Right lobe of liver (tissue), 6 donors: ENCODE measurements at regions not wholly inside any gene's neighbourhood (a gene's known extent, or its start where the extent isn't known, plus 50 kb on each side); places are given as distances from the start of the nearest gene placed in this dataset.

Source experiments
- ATAC-seq, 4 donors: fragments of 200-7000 bp; cut with Tn5 transposase; one replicate each; pipeline ENCODE4 v1.9.1; 2020; ENCODE audit warnings: mild to moderate bottlenecking in 4 of 4, moderate library complexity in 4 of 4
- DNase-seq, 3 donors: peaks; one replicate each; pipeline ENCODE4 v3.0.0-alpha.2; 2020
- H3K27ac ChIP-seq, 3 donors: fragments of 200-600 bp; one replicate each; pipeline ENCODE4 v1.8.0; 2022
- H3K27me3 ChIP-seq, 2 donors: fragments of 200-600 bp; one replicate each; pipeline ENCODE4 v1.8.0; 2022
- H3K36me3 ChIP-seq, 4 donors: fragments of 200-600 bp; sonication (generic) in 1 of 4; one replicate each; pipeline versions ENCODE4 v1.5.1 to v1.8.0; 2017 to 2022; ENCODE audit warnings: control low read depth in 1 of 4
- H3K4me1 ChIP-seq, 4 donors: fragments of 200-600 bp; sonication (generic) in 1 of 4; one replicate each; pipeline versions ENCODE4 v1.5.1 to v1.8.0; 2017 to 2022; ENCODE audit warnings: control low read depth in 1 of 4
- H3K4me3 ChIP-seq, 3 donors: fragments of 200-600 bp; one replicate each; pipeline ENCODE4 v1.8.0; 2022
- H3K9me3 ChIP-seq, 4 donors: fragments of 200-600 bp; sonication (generic) in 1 of 4; one replicate each; pipeline versions ENCODE4 v1.5.1 to v1.8.0; 2017 to 2022; ENCODE audit warnings: control low read depth in 1 of 4
- POLR2A ChIP-seq: fragments of 450-650 bp; IDR thresholded peaks from one replicate; pipeline ENCODE4 v1.6.1; 2017; ENCODE audit warnings: antibody characterized with exemption, mild to moderate bottlenecking
- WGBS: methylation state at CpG from one replicate; pipeline ENCODE4 v1.1.6; 2018; ENCODE audit warnings: low coverage, low lambda C conversion rate; ENCODE audit not compliant: insufficient coverage; ENCODE audit errors: missing lambda C conversion rate; 5-methylcytosine and 5-hydroxymethylcytosine counted together
- intact Hi-C, 2 donors: fragments of 100-400 bp; cut with DNase I; formaldehyde crosslinking; loops; one replicate each; pipeline versions ENCODE4 v1.11.2 to v1.14.1; 2022
- TF ChIP-seq, protein P1 (sequence below), 4 donors: fragments of 200-600 bp in 3 of 4; fragments of 450-650 bp in 1 of 4; IDR thresholded peaks; one replicate each; pipeline versions ENCODE4 v1.5.1 to v1.8.0; 2016 to 2022; ENCODE audit warnings: antibody characterized with exemption in 4 of 4, mild to moderate bottlenecking in 2 of 4
- donor health status: DM: no; HTN: yes; CAD: no.
- donor health status: DM: no; HTN: no; CAD: no.
- donor health status: DM: no; HTN: no; CAD: no.
- donor health status: DM: no; HTN: yes; CAD: no.
- donor health status: DM: no; HTN: yes; CAD: no.

DNA sequence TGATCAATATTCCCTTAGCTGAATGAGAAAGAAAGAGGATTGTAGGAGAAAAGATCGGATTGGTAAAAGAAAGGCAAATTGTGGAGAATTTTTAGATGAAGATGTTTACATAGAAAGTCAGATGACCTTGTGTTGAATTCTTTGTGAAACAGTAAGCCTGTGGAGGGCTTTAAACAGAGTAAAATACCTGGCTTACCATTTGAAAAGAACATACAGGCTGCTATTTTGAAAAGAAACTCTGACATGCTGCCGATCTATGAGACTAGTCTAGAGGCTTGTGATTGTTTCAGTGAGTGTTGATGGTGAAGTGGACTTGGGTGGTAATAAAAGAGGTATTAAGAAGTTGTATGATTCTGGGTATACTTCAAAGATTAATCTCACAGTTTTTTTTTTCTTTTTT, 938.9 kb upstream of the PRR20A start:
- intact Hi-C loops = no loop called here
- H3K4me1 ChIP-seq = no peaks in the 10 kb centered on the region
- H3K27ac ChIP-seq = no peak overlapping the region

DNA sequence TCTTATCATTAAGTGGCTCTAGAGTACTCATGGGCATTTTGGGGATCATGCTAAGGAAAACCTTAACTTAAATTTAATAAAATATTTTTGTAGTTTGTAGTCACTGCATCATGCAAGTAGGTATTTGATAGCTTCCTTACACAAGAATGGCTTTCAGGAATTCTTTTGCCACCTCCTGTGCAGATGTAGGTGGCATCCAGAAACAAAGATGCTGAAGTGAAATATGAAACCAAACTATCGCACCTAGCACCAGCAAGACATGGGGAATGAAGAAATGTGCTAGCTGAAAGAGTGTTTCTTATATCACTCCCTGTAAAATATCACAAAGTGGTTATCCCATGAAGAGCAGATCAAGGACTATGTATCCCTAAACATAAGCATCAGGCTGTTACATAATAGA, 924.5 kb upstream of the PRR20A start:
- DNase-seq (no peak), ATAC-seq (no peak)
- H3K27me3 ChIP-seq = no peaks in the 10 kb centered on the region
- H3K36me3 ChIP-seq = no peaks in the 10 kb centered on the region
- H3K4me3 ChIP-seq = no peak overlapping the region
- WGBS = 40% methylated on average over 1 of the region's 1 CpG
- no peak overlapping the region for H3K27ac ChIP-seq
- H3K4me1 ChIP-seq = no peaks in the 10 kb centered on the region
- H3K9me3 ChIP-seq = no peaks in the 10 kb centered on the region
- TF ChIP-seq, protein P1, sequence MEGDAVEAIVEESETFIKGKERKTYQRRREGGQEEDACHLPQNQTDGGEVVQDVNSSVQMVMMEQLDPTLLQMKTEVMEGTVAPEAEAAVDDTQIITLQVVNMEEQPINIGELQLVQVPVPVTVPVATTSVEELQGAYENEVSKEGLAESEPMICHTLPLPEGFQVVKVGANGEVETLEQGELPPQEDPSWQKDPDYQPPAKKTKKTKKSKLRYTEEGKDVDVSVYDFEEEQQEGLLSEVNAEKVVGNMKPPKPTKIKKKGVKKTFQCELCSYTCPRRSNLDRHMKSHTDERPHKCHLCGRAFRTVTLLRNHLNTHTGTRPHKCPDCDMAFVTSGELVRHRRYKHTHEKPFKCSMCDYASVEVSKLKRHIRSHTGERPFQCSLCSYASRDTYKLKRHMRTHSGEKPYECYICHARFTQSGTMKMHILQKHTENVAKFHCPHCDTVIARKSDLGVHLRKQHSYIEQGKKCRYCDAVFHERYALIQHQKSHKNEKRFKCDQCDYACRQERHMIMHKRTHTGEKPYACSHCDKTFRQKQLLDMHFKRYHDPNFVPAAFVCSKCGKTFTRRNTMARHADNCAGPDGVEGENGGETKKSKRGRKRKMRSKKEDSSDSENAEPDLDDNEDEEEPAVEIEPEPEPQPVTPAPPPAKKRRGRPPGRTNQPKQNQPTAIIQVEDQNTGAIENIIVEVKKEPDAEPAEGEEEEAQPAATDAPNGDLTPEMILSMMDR (IDR thresholded peaks at IDR 0.05) = no peak
- TF ChIP-seq POLR2A = no peak
- intact Hi-C loops = no loop called here

More for the DNA sequence above, 938.9 kb upstream of the PRR20A start:
- Histone ChIP-seq H3K36me3 (no peaks in the 10 kb centered on the region), H3K27me3 (no peaks in the 10 kb centered on the region), H3K4me3 (no peak overlapping the region), H3K9me3 (no peaks in the 10 kb centered on the region)
- DNase-seq = no peak
- 51% methylated on average over 2 of the region's 2 CpGs for WGBS
- TF ChIP-seq, protein P1 (IDR thresholded peaks at IDR 0.05) = no peak
- no peak for TF ChIP-seq POLR2A
- ATAC-seq = no peak

GRCh38 chr13:56247692-56248091, 893.0 kb upstream of the PRR20A start:
- intact Hi-C loops = no loop called here
- no peak for DNase-seq
- TF ChIP-seq, protein P1 (IDR thresholded peaks at IDR 0.05) = no peak
- TF ChIP-seq POLR2A = no peak
- 0% methylated on average over 1 of the region's 2 CpGs for WGBS
- Histone ChIP-seq H3K36me3 (no peaks in the 10 kb centered on the region), H3K27ac (no peak overlapping the region), H3K4me1 (no peaks in the 10 kb centered on the region), H3K4me3 (no peak overlapping the region), H3K9me3 (no peaks in the 10 kb centered on the region), H3K27me3 (no peaks in the 10 kb centered on the region)
- no peak for ATAC-seq

- WGBS = 56% methylated on average over 1 of the region's 1 CpG
- no peaks in the 10 kb centered on the region for H3K4me1 ChIP-seq
- intact Hi-C loops = no loop called here
- no peak for ATAC-seq
- no peaks in the 10 kb centered on the region for H3K27me3 ChIP-seq
- DNase-seq = no peak
- H3K4me3 ChIP-seq = no peak overlapping the region
- H3K27ac ChIP-seq = no peak overlapping the region
- no peaks in the 10 kb centered on the region for H3K9me3 ChIP-seq
- no peaks in the 10 kb centered on the region for H3K36me3 ChIP-seq
- TF ChIP-seq, protein P1 (IDR thresholded peaks at IDR 0.05) = no peak
- TF ChIP-seq POLR2A = no peak
Observed at GRCh38 chr13:56271686-56272085, 869.0 kb upstream of the PRR20A start.

GRCh38 chr13:56283262-56283828, 857.4 kb upstream of the PRR20A start:
- Histone ChIP-seq H3K4me1 (no peaks in the 10 kb centered on the region), H3K9me3 (no peaks in the 10 kb centered on the region), H3K4me3 (no peak overlapping the region), H3K27me3 (no peaks in the 10 kb centered on the region), H3K27ac (no peak overlapping the region), H3K36me3 (no peaks in the 10 kb centered on the region)
- no peak for DNase-seq
- intact Hi-C loops = no loop called here
- 51% methylated on average over 4 of the region's 4 CpGs for WGBS
- no peak for TF ChIP-seq POLR2A
- TF ChIP-seq, protein P1 (IDR thresholded peaks at IDR 0.05) = no peak
- ATAC-seq = no peak
